GM19324 (cell line): ENCODE measurements at regions not wholly inside any gene's neighbourhood (a gene's known extent, or its start where the extent isn't known, plus 50 kb on each side); places are given as distances from the start of the nearest gene placed in this dataset.
"Not testable (repeated sequence)": the region's sequence is repeated elsewhere in the genome, so short reads cannot be mapped to it uniquely, and the experiment has no call there.

Experiments
- ATAC-seq: cut with Tn5 transposase; IDR thresholded peaks from one replicate; pipeline ENCODE4 v1.9.1; 2021; ENCODE audit warnings: mild to moderate bottlenecking, moderate library complexity; ENCODE audit not compliant: unreplicated experiment, low FRiP score

- no peak for ATAC-seq
Observed at GRCh38 chr5:108481355-108481931, 99.5 kb upstream of the FBXL17 start.

- ATAC-seq: no peak
Observed at GRCh38 chr5:108472237-108472636, 90.3 kb upstream of the FBXL17 start.

GRCh38 chr5:108467563-108467962 lies 85.7 kb upstream of the FBXL17 start:
- no peak for ATAC-seq

- no peak for ATAC-seq
Observed at GRCh38 chr5:108461628-108462367, 79.9 kb upstream of the FBXL17 start.

- no peak for ATAC-seq
Observed at GRCh38 chr5:108459769-108460168, 77.9 kb upstream of the FBXL17 start.

- ATAC-seq: no peak
Observed at GRCh38 chr5:108451269-108451668, 69.4 kb upstream of the FBXL17 start.

- not testable (repeated sequence) for ATAC-seq
Observed at GRCh38 chr5:108444130-108444529, 62.2 kb upstream of the FBXL17 start.

GRCh38 chr5:108442063-108442651 lies 60.3 kb upstream of the FBXL17 start:
- not testable (repeated sequence) for ATAC-seq

- no peak for ATAC-seq
Observed at GRCh38 chr5:108437425-108437824, 55.5 kb upstream of the FBXL17 start.

- ATAC-seq: no peak
Observed at GRCh38 chr5:108436696-108437095, 54.8 kb upstream of the FBXL17 start.

GRCh38 chr5:108433600-108433999 lies 51.7 kb upstream of the FBXL17 start:
- no peak for ATAC-seq

GRCh38 chr5:108432024-108432423 lies 50.1 kb upstream of the FBXL17 start:
- no peak for ATAC-seq
